HG03442 (cell line): ENCODE measurements at regions not wholly inside any gene's neighbourhood (a gene's known extent, or its start where the extent isn't known, plus 50 kb on each side); places are given as distances from the start of the nearest gene placed in this dataset.
"Not testable (repeated sequence)": the region's sequence is repeated elsewhere in the genome, so short reads cannot be mapped to it uniquely, and the experiment has no call there.

Source experiments
- ATAC-seq: cut with Tn5 transposase; IDR thresholded peaks from one replicate; pipeline ENCODE4 v1.9.1; 2021; ENCODE audit warnings: mild to moderate bottlenecking, moderate library complexity; ENCODE audit not compliant: unreplicated experiment

GRCh38 chr5:89071101-89071940 is 188.3 kb upstream of the MEF2C start:
- ATAC-seq, result peak; percentile 51

GRCh38 chr5:89069591-89069990 is 186.6 kb upstream of the MEF2C start:
- no peak for ATAC-seq

GRCh38 chr5:89067362-89067761 is 184.4 kb upstream of the MEF2C start:
- ATAC-seq, result no peak

DNA sequence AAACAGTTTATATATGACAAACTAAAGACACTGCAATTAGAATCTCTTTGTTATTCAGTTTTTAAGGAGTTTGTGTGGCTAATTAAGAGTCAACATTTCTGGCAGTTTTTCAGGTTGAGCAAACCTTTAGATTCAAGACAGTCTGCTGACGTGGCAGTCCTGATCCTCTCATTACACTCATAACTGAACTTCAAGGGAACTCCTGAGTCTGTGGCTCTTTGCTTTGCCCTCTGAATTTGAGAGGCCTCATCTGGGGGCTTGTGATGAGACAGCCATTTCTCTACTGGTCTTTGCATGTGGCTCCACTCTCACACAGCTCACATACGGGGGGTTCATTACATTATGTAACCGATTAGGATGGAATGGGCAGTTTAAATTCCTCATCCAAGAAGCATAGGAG is 182.9 kb upstream of the MEF2C start:
- ATAC-seq, result peak; percentile 94

DNA sequence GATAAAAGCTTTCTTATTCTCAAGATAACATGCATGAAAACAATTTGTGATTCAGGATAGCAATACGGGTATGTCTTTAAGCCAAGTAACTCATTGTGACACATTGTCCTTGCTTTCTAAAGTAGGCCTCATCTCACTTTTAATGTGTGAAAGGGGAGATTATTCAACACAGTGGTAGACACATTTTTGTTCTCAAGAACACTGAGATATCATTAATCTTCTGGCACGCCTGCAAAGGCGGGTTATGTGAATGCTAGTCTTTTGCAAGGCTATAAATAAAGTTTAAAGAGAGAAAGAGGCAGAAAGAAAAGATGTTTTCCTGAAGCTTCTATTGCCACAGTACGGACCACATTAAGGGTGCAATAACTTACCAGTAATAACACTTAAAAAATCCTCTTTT is 181.8 kb upstream of the MEF2C start:
- no peak for ATAC-seq

- ATAC-seq, result peak; percentile 51
Observed at GRCh38 chr5:89064054-89064453, 181.1 kb upstream of the MEF2C start.

DNA sequence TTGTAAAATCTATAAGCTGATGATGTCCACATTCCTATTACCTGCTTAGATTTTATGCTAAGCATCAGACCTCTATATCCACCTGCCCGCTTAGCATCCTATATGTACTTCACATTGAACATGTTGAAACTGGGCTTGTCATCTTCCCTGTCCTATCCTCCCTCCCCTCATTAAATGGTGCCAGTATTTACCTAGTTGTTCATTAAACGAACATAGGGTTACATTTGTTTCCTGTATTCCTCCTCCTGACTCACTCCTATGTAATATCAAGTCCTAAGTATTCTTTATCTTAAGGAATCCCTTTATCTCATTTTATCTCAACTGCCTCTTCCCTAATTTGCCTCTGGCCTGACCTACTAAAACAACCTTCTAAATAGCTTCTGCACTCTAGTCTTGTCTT is 177.8 kb upstream of the MEF2C start:
- no peak for ATAC-seq

DNA sequence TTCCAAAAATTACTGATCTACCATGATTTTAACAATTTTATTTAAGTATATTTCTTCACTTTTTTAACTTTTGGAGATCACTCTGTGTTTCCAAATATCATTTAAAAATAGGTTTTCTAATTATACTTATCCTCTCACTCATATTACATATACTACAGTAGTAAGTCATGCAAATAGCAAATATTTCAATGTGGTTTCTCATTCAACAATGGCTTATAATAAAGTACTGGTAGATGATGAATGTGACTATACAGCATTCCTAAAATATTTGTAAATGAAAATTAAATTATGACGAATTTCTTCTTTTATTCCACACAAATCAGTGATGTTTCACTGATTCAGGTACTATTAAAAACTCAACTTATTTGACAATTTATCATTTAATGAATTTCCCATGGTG is 176.3 kb upstream of the MEF2C start:
- no peak for ATAC-seq

- no peak for ATAC-seq
Observed at GRCh38 chr5:89055695-89056085, 172.7 kb upstream of the MEF2C start.

GRCh38 chr5:89055015-89055694 is 172.2 kb upstream of the MEF2C start:
- no peak for ATAC-seq

- ATAC-seq, result no peak
Observed at GRCh38 chr5:89053547-89053946, 170.6 kb upstream of the MEF2C start.

DNA sequence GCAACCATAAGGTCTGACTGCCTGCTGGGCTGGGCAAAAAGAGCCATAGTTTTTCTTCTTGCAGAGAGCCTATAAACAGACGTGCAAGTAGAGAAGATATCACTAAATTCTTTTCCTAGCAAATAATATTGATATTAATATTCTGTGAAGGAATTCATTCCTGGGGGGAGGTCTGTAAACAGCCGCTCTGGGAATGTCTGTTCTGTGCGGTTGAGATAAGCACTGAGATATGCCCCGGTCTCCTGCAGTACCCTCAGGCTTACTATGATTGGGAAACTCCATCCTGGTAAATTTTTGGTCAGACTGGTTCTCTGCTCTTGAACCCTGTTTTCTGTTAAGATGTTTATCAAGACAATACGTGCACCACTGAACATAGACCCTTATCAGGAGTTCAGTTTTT is 167.1 kb upstream of the MEF2C start:
- not testable (repeated sequence) for ATAC-seq

DNA sequence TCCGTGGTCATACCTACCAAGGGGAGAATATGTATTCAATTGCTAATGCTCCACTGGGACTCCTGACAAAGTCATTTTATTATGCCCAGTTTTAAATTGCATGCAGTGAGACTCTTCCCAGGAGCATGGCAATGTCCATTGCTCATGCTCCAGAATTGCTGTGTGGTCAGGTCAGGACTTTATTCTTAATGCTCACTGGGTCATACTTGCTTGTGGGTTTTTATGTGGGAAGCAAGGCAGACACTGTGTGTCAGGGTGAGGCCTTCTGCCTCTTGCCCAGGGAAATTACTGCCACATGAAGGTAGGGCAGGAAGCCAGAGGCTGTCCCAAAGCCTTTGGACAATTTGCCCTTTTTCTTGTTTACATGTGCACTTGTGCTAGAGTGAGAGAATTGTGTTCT is 164.6 kb upstream of the MEF2C start:
- ATAC-seq, result no peak

DNA sequence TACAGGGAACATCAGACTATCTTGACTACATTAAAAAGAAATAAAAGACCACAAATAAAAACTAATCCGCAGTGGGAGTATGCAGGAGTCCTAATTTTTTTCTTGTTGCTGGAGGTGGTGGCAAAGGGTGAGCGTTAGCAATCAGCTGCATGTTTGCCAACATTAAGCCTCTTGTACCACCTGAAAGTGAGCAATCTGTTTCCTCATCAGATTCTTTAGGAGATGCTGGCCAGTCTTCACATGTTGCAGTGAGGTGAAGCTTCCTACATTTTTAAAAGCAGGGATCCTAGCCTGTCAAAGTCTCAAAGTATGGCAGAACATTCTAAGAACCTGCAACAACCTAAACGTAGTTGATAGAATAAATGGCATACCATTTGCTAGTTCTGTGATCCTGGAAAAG is 162.2 kb upstream of the MEF2C start:
- ATAC-seq, result no peak

DNA sequence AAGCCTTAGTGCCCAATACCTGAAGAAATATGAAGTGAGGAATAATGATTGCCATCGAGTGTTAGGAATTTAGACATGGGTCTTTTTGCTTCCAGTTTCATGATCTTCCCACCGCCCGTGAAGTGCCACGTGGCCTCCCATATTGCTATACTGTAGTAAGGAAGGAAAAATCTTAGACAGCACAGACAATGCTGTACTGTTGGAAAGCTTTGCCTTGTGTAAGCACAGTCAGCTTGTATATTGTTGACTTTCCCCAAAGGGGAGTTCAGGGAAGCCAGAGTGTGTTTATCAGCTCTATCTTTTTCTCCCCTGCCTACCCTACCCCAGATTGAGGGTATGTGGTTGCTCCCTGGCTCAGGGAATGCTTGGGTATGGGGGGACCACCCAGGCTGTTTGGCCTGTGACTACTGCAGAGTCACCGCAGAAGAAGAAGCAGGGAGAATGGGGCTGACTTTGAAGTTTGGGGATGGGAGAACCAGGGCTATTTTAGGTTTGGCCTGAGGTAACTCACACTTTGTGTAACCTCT is 161.8 kb upstream of the MEF2C start:
- no peak for ATAC-seq

- ATAC-seq, result peak; percentile 80
Observed at GRCh38 chr5:89043676-89044075, 160.7 kb upstream of the MEF2C start.

DNA sequence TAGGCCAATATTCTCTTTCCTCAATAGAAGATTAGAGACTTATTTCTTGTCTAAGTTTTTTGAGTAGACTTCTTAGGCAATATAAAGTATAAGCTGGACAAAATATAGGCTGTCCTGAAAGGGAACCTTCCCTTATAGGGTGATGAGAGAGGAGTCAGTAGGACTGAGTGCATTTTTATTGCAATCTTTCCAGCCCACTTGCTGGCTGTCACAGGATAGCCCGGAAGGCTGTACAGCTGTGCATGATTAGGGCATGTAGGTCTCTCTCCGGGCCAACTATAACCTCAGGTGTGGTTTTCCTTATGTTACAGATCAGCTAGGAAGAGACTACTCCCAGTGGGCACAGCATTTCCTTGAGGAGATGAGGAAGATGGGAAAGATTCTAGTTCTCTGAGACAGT is 159.8 kb upstream of the MEF2C start:
- ATAC-seq, result no peak

DNA sequence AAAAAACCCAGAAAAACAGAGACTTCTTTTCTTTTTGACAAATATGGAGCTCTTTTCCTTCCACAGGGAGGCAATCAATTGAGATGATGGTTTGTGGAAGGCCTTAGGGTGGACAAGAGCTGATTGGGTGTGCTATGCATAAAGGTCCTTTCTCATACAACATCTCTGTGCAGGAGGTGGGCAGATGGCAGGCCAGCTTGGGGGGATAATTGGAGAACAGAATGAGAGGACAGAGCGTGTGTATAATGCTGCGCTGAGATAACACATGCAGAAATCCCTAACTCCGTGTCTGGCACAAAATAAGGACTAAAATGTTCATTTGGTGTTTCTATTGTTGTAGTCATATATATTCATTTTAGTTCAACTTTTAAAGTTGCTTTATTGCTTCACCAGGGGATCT is 159.0 kb upstream of the MEF2C start:
- no peak for ATAC-seq

DNA sequence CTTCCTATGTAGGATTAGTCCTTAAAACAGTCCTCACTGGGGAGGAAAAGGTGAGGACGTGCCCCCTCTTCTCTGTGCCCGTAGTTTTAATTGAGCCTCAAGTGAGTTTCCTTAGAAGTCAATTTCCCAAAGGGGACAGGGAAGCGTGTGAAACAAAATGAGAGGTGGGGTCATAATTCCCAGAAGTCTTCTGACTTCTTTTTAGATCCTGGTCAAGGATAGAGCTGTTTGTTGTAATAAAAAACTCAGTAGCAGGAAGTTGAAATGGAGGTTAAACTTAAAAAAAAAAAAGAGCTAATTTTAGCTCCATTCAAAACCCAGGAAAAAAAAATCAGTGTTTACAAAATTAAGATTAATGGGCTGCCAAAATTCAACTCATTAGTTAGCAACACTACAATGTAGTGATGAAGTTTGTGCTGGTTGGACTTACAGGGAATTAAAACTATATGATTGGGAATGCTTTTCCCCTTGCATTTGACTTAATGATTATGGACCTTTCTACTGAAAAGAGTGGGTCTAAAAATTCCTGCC is 158.3 kb upstream of the MEF2C start:
- no peak for ATAC-seq

DNA sequence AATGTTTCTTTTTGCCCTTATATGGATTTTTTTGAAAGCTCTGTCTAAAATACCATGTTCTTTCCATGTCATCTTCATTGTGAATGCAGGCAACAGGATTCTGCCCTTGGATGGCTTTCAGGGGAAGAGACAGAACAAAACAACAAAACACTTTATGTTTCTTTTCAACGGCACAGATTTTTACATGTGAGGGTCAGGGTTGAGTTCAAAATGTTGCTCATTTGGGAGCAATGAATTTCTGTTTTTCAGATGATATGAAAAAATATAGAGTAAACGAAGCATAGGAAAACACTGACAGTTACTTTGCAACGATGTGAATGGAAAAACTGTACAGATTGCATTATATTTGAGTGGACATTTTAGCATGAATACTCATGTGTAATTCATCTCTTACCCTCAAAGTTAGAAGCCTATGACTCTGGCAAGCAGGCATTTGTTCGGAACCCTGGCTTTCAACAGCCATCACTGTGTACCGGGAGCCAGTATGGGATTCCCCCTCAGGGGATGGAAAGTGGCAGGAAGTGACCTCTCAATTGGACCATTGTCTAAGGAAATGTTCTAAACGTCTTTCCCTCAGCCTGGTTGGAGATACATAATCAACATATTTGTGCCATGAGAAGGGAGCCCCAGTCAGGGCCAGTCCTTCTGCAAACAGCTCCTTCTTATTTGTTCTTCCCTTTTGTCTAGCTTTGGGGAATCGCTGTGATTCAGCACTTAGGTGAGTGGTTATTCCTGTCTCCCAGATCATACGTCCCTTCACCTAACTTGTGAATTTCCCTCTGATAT is 153.9 kb upstream of the MEF2C start:
- no peak for ATAC-seq

- ATAC-seq, result no peak
Observed at GRCh38 chr5:89036166-89036565, 153.2 kb upstream of the MEF2C start.
